RWPE1 (cell line): ENCODE measurements at regions not wholly inside any gene's neighbourhood (a gene's known extent, or its start where the extent isn't known, plus 50 kb on each side); places are given as distances from the start of the nearest gene placed in this dataset.

Source experiments
- CTCF ChIA-PET: fragments of 350-600 bp; sonication (Branson Sonifier 250); formaldehyde crosslinking; extraction: SDS; loops from one replicate; lab custom pipeline; 2021; lab: Yijun Ruan, JAX
- POLR2A ChIA-PET: fragments of 400-600 bp; formaldehyde crosslinking; extraction: SDS; loops from one replicate; lab custom pipeline; 2020; ENCODE audit warnings: antibody characterized with exemption; ENCODE audit not compliant: low non-redundant PET; lab: Yijun Ruan, JAX
- DNase-seq: peaks from one replicate; pipeline ENCODE4 v3.0.0; 2012; ENCODE audit warnings: low spot score
- H3K27ac ChIP-seq: fragments of 450-650 bp; 2 replicates; pipeline ENCODE4 v1.5.1; 2017
- TF ChIP-seq, protein P1 (sequence below): fragments of 450-650 bp; conservative IDR thresholded peaks from 2 replicates; pipeline ENCODE4 v1.5.1; 2017; ENCODE audit warnings: low read depth, mild to moderate bottlenecking

DNA sequence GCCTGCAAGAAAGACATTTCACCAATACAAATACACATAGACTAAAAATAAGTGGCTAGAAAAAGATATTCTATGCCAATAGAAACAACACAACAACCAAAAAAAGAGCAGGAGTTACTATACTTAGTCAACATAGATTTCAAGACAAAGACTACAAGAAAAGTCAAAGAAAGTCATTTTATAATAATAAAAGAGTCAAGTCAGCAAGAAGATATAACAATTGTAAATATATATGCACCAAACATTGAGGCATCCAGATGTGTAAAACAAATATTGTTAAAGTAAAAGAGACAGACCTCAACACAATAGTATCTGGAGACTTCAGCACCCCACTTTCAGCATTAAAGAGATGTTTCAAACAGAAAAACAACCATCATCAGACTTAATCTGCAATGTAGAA is 104.6 kb downstream of the AMY1C start:
- H3K27ac ChIP-seq = no peak overlapping the region
- ChIA-PET CTCF (no interaction called here), POLR2A (no interaction called here)
- no peak for DNase-seq
- TF ChIP-seq, protein P1, sequence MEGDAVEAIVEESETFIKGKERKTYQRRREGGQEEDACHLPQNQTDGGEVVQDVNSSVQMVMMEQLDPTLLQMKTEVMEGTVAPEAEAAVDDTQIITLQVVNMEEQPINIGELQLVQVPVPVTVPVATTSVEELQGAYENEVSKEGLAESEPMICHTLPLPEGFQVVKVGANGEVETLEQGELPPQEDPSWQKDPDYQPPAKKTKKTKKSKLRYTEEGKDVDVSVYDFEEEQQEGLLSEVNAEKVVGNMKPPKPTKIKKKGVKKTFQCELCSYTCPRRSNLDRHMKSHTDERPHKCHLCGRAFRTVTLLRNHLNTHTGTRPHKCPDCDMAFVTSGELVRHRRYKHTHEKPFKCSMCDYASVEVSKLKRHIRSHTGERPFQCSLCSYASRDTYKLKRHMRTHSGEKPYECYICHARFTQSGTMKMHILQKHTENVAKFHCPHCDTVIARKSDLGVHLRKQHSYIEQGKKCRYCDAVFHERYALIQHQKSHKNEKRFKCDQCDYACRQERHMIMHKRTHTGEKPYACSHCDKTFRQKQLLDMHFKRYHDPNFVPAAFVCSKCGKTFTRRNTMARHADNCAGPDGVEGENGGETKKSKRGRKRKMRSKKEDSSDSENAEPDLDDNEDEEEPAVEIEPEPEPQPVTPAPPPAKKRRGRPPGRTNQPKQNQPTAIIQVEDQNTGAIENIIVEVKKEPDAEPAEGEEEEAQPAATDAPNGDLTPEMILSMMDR = no peak

- DNase-seq = no peak
- CTCF ChIA-PET = no interaction called here
- POLR2A ChIA-PET = no interaction called here
- H3K27ac ChIP-seq = no peak overlapping the region
- TF ChIP-seq, protein P1 = no peak
Observed at GRCh38 chr1:103859721-103860120, 110.0 kb downstream of the AMY1C start.

- CTCF ChIA-PET = interaction anchor here (0.6 kb wide), 2 partner anchors 888 to 1795 kb away, joined by 3 to 4 read pairs; no protein-coding TSS in a partner anchor
- H3K27ac ChIP-seq = no peak overlapping the region
- TF ChIP-seq, protein P1 = no peak
- DNase-seq = no peak
- POLR2A ChIA-PET = no interaction called here
Observed at GRCh38 chr1:103898576-103899345, 149.1 kb downstream of the AMY1C start.

DNA sequence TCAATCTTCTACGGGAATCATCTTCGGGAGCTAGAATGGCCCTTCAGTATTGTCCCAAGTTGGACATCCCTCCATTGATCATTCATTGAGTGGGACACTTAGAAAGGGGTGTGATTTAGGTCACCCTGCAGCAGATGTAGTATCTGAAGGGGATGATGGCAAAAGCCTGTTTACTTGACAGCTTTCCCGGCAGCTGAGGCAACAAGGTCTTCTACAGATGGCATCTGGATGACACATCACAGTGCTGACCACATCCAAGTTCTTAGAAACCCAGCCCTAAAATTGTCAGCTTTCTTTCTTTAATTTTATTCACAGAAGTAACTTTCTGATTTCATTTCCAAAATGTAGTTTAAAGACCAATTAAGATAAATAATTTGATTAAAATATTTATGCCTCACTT is 150.3 kb downstream of the AMY1C start:
- TF ChIP-seq, protein P1 = no peak
- ChIA-PET POLR2A (no interaction called here), CTCF (interaction anchor here (0.6 kb wide), 1 partner anchor 15 kb away, joined by 3 read pairs; no protein-coding TSS in a partner anchor)
- DNase-seq = no peak
- no peak overlapping the region for H3K27ac ChIP-seq

- TF ChIP-seq, protein P1 = no peak
- POLR2A ChIA-PET = no interaction called here
Observed at GRCh38 chr1:103901072-103901471, 151.4 kb downstream of the AMY1C start.

GRCh38 chr1:103905363-103905762 is 155.7 kb downstream of the AMY1C start:
- no peak for DNase-seq
- POLR2A ChIA-PET = no interaction called here
- H3K27ac ChIP-seq = no peak overlapping the region
- TF ChIP-seq, protein P1 = no peak
- CTCF ChIA-PET = interaction anchor here (0.7 kb wide), 1 partner anchor 13 kb away, joined by 3 read pairs; no protein-coding TSS in a partner anchor

More at GRCh38 chr1:103901072-103901471, 151.4 kb downstream of the AMY1C start:
- DNase-seq = no peak
- H3K27ac ChIP-seq = no peak overlapping the region
- CTCF ChIA-PET = no interaction called here
